ENCODE measurements at regions not wholly inside any gene's neighbourhood (a gene's known extent, or its start where the extent isn't known, plus 50 kb on each side); places are given as distances from the start of the nearest gene placed in this dataset.

GRCh38 chr1:94629259-94630181, 88.0 kb upstream of the F3 start:
- 0 out of 2 replicates have a peak, but pooled peaks cover 10% of the 10 kb centered on the region for H3K4me1 ChIP-seq (ENCODE audit: insufficient read depth)
- H3K4me3 ChIP-seq = no peak overlapping the region
- no peaks in the 10 kb centered on the region for H3K27me3 ChIP-seq (replicated peaks; ENCODE audit: insufficient read depth)
- H3F3A ChIP-seq (ENCODE audit: insufficient read depth) = peaks cover 3% of the 10 kb centered on the region; the same call in 1 of the 2 replicates
- no peak overlapping the region for H2AFZ ChIP-seq
- no peaks in the 10 kb centered on the region for H3K9me2 ChIP-seq (ENCODE audit: insufficient read depth)
- WGBS, 2 experiments (ENCODE audit: low coverage in 1 of 2, low lambda C conversion rate in 2 of 2, missing lambda C conversion rate in 2 of 2) = 89 to 91% methylated on average over 16 of the region's 16 CpGs
- no peaks in the 10 kb centered on the region for H3K36me3 ChIP-seq (ENCODE audit: low read depth)
- DNase-seq = no peak
- H3K4me2 ChIP-seq (ENCODE audit: unreplicated experiment) = no peak overlapping the region
- in situ Hi-C loops (cut with MboI) = no loop called here
- H3K79me2 ChIP-seq (ENCODE audit: insufficient read depth) = no peaks in the 10 kb centered on the region
- no peak overlapping the region for H3K9ac ChIP-seq
- TF ChIP-seq EZH2 (IDR thresholded peaks at IDR 0.05; ENCODE audit: insufficient read depth, poor library complexity, severe bottlenecking) (no peak), EZH2phosphoT487 (IDR thresholded peaks at IDR 0.05; ENCODE audit: insufficient read depth, low read depth) (no peak)
- no peaks in the 10 kb centered on the region for H4K20me1 ChIP-seq (ENCODE audit: insufficient read depth)
- H3K27ac ChIP-seq = no peak overlapping the region
- H3K9me3 ChIP-seq (ENCODE audit: low read depth) = no peaks in the 10 kb centered on the region

- no peaks in the 10 kb centered on the region for H4K20me1 ChIP-seq (ENCODE audit: insufficient read depth)
- H3K27me3 ChIP-seq (replicated peaks; ENCODE audit: insufficient read depth) = no peaks in the 10 kb centered on the region
- H3K9me2 ChIP-seq (ENCODE audit: insufficient read depth) = no peaks in the 10 kb centered on the region
- no peak overlapping the region for H3K4me2 ChIP-seq (ENCODE audit: unreplicated experiment)
- no peaks in the 10 kb centered on the region for H3K36me3 ChIP-seq (ENCODE audit: low read depth)
- no peak overlapping the region for H2AFZ ChIP-seq
- no peaks in the 10 kb centered on the region for H3K9me3 ChIP-seq (ENCODE audit: low read depth)
- no peak for DNase-seq
- H3K79me2 ChIP-seq (ENCODE audit: insufficient read depth) = no peaks in the 10 kb centered on the region
- 0 out of 2 replicates have a peak, but pooled peaks cover 10% of the 10 kb centered on the region for H3K4me1 ChIP-seq (ENCODE audit: insufficient read depth)
- in situ Hi-C loops (cut with MboI) = no loop called here
- H3K9ac ChIP-seq = no peak overlapping the region
- no peak for TF ChIP-seq EZH2 (IDR thresholded peaks at IDR 0.05; ENCODE audit: insufficient read depth, poor library complexity, severe bottlenecking)
- TF ChIP-seq EZH2phosphoT487 (IDR thresholded peaks at IDR 0.05; ENCODE audit: insufficient read depth, low read depth) = no peak
- H3K27ac ChIP-seq = no peak overlapping the region
- peaks cover 3% of the 10 kb centered on the region; the same call in 1 of the 2 replicates for H3F3A ChIP-seq (ENCODE audit: insufficient read depth)
- 93 to 94% methylated on average over 6 of the region's 6 CpGs for WGBS, 2 experiments (ENCODE audit: low coverage in 1 of 2, low lambda C conversion rate in 2 of 2, missing lambda C conversion rate in 2 of 2)
- H3K4me3 ChIP-seq = no peak overlapping the region
Measured at GRCh38 chr1:94628499-94628843, 86.9 kb upstream of the F3 start.

- Histone ChIP-seq H3K27me3 (replicated peaks; ENCODE audit: insufficient read depth) (no peaks in the 10 kb centered on the region), H3K9ac (no peak overlapping the region), H2AFZ (no peak overlapping the region), H3K9me2 (ENCODE audit: insufficient read depth) (no peaks in the 10 kb centered on the region), H4K20me1 (ENCODE audit: insufficient read depth) (no peaks in the 10 kb centered on the region), H3K36me3 (ENCODE audit: low read depth) (no peaks in the 10 kb centered on the region), H3K4me3 (no peak overlapping the region), H3F3A (ENCODE audit: insufficient read depth) (peaks cover 3% of the 10 kb centered on the region; the same call in 1 of the 2 replicates), H3K9me3 (ENCODE audit: low read depth) (no peaks in the 10 kb centered on the region), H3K4me2 (ENCODE audit: unreplicated experiment) (no peak overlapping the region), H3K79me2 (ENCODE audit: insufficient read depth) (no peaks in the 10 kb centered on the region), H3K4me1 (ENCODE audit: insufficient read depth) (0 out of 2 replicates have a peak, but pooled peaks cover 11% of the 10 kb centered on the region), H3K27ac (no peak overlapping the region)
- DNase-seq = no peak
- TF ChIP-seq EZH2phosphoT487 (IDR thresholded peaks at IDR 0.05; ENCODE audit: insufficient read depth, low read depth) = no peak
- no peak for TF ChIP-seq EZH2 (IDR thresholded peaks at IDR 0.05; ENCODE audit: insufficient read depth, poor library complexity, severe bottlenecking)
- 95% methylated on average over 10 of the region's 10 CpGs for WGBS, 2 experiments (ENCODE audit: low coverage in 1 of 2, low lambda C conversion rate in 2 of 2, missing lambda C conversion rate in 2 of 2)
- in situ Hi-C loops (cut with MboI) = no loop called here
Measured at GRCh38 chr1:94627771-94628498, 86.4 kb upstream of the F3 start.

GRCh38 chr1:94624203-94624602, 82.6 kb upstream of the F3 start:
- H3K27ac ChIP-seq = no peak overlapping the region
- H3K4me1 ChIP-seq (ENCODE audit: insufficient read depth) = peaks cover 25% of the 10 kb centered on the region
- no peaks in the 10 kb centered on the region for H4K20me1 ChIP-seq (ENCODE audit: insufficient read depth)
- DNase-seq = no peak
- peaks cover 9% of the 10 kb centered on the region; the same call in 1 of the 2 replicates for H3F3A ChIP-seq (ENCODE audit: insufficient read depth)
- no peaks in the 10 kb centered on the region for H3K27me3 ChIP-seq (replicated peaks; ENCODE audit: insufficient read depth)
- no peak overlapping the region for H3K9ac ChIP-seq
- H3K79me2 ChIP-seq (ENCODE audit: insufficient read depth) = no peaks in the 10 kb centered on the region
- TF ChIP-seq EZH2 (IDR thresholded peaks at IDR 0.05; ENCODE audit: insufficient read depth, poor library complexity, severe bottlenecking) (no peak), EZH2phosphoT487 (IDR thresholded peaks at IDR 0.05; ENCODE audit: insufficient read depth, low read depth) (no peak)
- no peak overlapping the region for H2AFZ ChIP-seq
- H3K9me3 ChIP-seq (ENCODE audit: low read depth) = no peaks in the 10 kb centered on the region
- in situ Hi-C loops (cut with MboI) = no loop called here
- no peaks in the 10 kb centered on the region for H3K9me2 ChIP-seq (ENCODE audit: insufficient read depth)
- H3K4me3 ChIP-seq = no peak overlapping the region
- no peak overlapping the region for H3K4me2 ChIP-seq (ENCODE audit: unreplicated experiment)
- no peaks in the 10 kb centered on the region for H3K36me3 ChIP-seq (ENCODE audit: low read depth)
- 93% methylated on average over 8 of the region's 8 CpGs for WGBS, 2 experiments (ENCODE audit: low coverage in 1 of 2, low lambda C conversion rate in 2 of 2, missing lambda C conversion rate in 2 of 2)
